ENCODE measurements at regions not wholly inside any gene's neighbourhood (a gene's known extent, or its start where the extent isn't known, plus 50 kb on each side); places are given as distances from the start of the nearest gene placed in this dataset.

DNA sequence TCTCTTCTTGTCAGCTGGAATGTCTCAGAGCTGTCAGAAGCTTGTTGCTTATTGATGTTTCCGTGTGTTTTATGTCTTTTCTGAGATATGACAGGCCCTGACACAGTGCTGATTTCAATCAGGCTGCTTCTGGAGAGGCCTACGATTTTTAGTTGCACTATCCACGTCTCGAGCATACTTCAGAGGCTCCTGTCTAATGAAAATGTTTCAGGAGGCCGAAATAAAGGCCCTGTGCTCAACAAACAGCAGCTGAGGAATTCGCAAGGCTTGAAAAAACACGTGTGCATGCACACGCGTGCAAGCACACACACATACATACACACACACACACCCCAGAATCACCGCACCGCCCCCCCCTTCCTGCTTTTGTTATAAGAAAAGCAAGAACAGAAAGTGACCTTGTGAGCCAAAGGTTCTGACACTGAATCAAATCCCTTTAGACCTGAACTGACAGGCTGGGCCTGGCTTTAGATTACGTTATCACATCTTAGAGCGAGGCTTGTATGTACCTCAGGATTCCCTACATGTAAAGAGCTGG lies 296.6 kb downstream of the NR2F2 start:
- TF ChIP-seq, protein P1, sequence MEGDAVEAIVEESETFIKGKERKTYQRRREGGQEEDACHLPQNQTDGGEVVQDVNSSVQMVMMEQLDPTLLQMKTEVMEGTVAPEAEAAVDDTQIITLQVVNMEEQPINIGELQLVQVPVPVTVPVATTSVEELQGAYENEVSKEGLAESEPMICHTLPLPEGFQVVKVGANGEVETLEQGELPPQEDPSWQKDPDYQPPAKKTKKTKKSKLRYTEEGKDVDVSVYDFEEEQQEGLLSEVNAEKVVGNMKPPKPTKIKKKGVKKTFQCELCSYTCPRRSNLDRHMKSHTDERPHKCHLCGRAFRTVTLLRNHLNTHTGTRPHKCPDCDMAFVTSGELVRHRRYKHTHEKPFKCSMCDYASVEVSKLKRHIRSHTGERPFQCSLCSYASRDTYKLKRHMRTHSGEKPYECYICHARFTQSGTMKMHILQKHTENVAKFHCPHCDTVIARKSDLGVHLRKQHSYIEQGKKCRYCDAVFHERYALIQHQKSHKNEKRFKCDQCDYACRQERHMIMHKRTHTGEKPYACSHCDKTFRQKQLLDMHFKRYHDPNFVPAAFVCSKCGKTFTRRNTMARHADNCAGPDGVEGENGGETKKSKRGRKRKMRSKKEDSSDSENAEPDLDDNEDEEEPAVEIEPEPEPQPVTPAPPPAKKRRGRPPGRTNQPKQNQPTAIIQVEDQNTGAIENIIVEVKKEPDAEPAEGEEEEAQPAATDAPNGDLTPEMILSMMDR (IDR thresholded peaks at IDR 0.05) = no peak
- TF ChIP-seq EP300 (IDR thresholded peaks at IDR 0.05) = no peak
